GM12874 (cell line): ENCODE measurements at regions not wholly inside any gene's neighbourhood (a gene's known extent, or its start where the extent isn't known, plus 50 kb on each side); places are given as distances from the start of the nearest gene placed in this dataset.

Experiments
- CTCF ChIP-seq: IDR thresholded peaks from 2 replicates; pipeline ENCODE4 v1.5.1; 2011; ENCODE audit warnings: low read depth, mild to moderate bottlenecking, control low read depth, low read length, moderate library complexity; ENCODE audit not compliant: insufficient read depth

GRCh38 chr15:29471757-29472156 is 202.1 kb upstream of the NSMCE3 start:
- TF ChIP-seq CTCF, result no peak

- no peak for TF ChIP-seq CTCF
These were observed 201.7 kb upstream of the NSMCE3 start for GRCh38 chr15:29471306-29471705.

- no peak for TF ChIP-seq CTCF
These were observed 201.2 kb upstream of the NSMCE3 start for GRCh38 chr15:29470794-29471193.

GRCh38 chr15:29470311-29470710 is 200.7 kb upstream of the NSMCE3 start:
- no peak for TF ChIP-seq CTCF

GRCh38 chr15:29468899-29469298 is 199.3 kb upstream of the NSMCE3 start:
- TF ChIP-seq CTCF, result no peak

GRCh38 chr15:29467091-29467490 is 197.5 kb upstream of the NSMCE3 start:
- TF ChIP-seq CTCF, result no peak

- TF ChIP-seq CTCF, result no peak
These were observed 196.7 kb upstream of the NSMCE3 start for GRCh38 chr15:29466292-29466691.

- no peak for TF ChIP-seq CTCF
These were observed 196.2 kb upstream of the NSMCE3 start for GRCh38 chr15:29465816-29466215.
